ENCODE measurements at regions not wholly inside any gene's neighbourhood (a gene's known extent, or its start where the extent isn't known, plus 50 kb on each side); places are given as distances from the start of the nearest gene placed in this dataset.
"Not testable (repeated sequence)": the region's sequence is repeated elsewhere in the genome, so short reads cannot be mapped to it uniquely, and the experiment has no call there.

DNA sequence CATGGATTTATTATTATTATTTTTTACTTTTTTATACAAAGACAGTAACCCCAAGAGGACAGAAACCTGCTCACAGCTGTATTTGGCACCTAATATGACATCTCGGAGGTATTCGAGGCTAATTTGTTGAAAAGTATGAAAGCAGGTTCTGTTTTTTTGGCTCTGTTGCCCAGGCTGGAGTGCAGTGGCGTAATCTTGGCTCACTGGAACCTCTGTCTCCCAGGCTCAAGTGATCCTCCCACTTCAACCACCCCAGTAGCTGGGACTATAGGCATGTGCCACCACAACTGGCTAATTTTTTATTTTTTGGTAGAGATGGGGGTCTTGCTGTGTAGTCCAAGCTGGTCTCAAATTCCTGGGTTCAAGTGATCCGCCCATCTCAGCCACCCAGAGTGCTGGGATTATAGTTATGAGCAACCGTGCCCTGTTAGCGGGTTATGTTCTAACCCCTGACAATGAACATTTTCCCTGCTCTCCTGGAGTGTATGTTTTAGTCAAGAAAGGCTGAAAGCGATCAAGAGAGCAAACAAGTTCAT lies 53.7 kb upstream of the ZNF217 start:
- no peaks in the 10 kb centered on the region for H3K36me3 Mint-ChIP-seq (ENCODE audit: insufficient read depth)
- no peak for DNase-seq (ENCODE audit: low spot score, unreplicated experiment)
- H3K4me1 Mint-ChIP-seq (ENCODE audit: low read depth), result peaks cover 17% of the 10 kb centered on the region
- no peak overlapping the region for H3K4me3 Mint-ChIP-seq (ENCODE audit: low read depth)
- TF ChIP-seq CTCF (IDR thresholded peaks at IDR 0.05; ENCODE audit: unreplicated experiment), result no peak
- H3K27me3 Mint-ChIP-seq, result no peaks in the 10 kb centered on the region
- no peaks in the 10 kb centered on the region for H3K9me3 Mint-ChIP-seq (ENCODE audit: low read depth)
- no peak overlapping the region for H3K27ac Mint-ChIP-seq

DNA sequence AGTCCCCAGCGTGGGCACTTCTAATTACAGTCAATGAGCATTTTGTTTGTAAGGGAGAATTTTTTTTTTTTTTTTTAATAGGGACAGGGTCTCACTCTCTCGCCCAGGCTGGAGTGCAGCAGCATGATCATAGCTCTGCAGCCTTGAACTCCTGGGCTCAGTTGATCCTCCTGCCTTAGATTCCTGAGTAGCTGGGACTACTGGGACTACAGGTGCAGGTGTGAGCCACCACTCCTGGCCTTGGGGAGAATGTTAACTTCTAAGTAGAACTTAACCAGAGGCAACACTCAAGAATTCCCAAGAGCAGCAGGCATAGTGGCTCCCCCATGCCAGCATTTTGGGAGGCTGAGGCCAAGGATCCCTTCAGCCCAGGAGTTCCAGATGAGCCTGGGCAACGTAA lies 52.9 kb upstream of the ZNF217 start:
- DNase-seq (ENCODE audit: low spot score, unreplicated experiment), result no peak
- H3K36me3 Mint-ChIP-seq (ENCODE audit: insufficient read depth), result no peaks in the 10 kb centered on the region
- H3K9me3 Mint-ChIP-seq (ENCODE audit: low read depth), result no peaks in the 10 kb centered on the region
- TF ChIP-seq CTCF (IDR thresholded peaks at IDR 0.05; ENCODE audit: unreplicated experiment), result no peak
- peaks cover 10% of the 10 kb centered on the region for H3K4me1 Mint-ChIP-seq (ENCODE audit: low read depth)
- H3K4me3 Mint-ChIP-seq (ENCODE audit: low read depth), result no peak overlapping the region
- H3K27ac Mint-ChIP-seq, result no peak overlapping the region
- H3K27me3 Mint-ChIP-seq, result no peaks in the 10 kb centered on the region

DNA sequence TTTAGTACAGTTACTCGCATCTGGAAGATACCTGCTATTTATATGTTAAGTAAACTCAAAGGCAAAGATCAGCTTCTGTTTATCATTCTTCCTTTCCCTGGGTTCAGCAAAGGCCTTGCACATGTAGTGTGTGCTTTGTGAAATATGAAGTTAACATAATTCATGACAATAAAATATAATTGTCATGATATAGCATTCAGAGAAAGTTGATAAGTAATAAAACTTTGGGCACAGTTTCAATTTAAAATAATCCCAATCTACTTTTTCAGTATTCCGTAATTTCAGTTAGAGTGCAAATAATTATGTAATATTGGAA lies 51.9 kb upstream of the ZNF217 start:
- H3K27ac Mint-ChIP-seq, result no peak overlapping the region

DNA sequence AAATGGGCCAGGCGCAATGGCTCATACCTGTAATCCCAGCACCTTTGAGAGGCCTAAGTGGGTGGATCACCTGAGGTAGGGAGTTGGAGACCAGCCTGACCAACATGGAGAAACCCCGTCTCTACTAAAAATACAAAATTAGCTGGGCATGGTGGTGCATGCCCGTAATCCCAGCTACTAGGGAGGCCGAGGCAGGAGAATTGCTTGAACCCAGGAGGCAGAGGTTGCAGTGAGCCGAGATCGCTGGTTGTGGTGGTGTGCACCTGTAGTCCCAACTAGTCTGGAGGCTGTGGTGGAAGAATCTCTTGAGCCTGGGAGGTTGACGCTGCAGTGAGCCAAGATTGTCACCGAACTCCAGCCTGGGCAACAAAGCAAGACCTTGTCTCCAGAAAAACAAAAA lies 50.5 kb upstream of the ZNF217 start:
- not testable (repeated sequence) for DNase-seq (ENCODE audit: low spot score, unreplicated experiment); H3K27ac Mint-ChIP-seq; H3K9me3 Mint-ChIP-seq (ENCODE audit: low read depth); H3K4me1 Mint-ChIP-seq (ENCODE audit: low read depth); H3K36me3 Mint-ChIP-seq (ENCODE audit: insufficient read depth); H3K4me3 Mint-ChIP-seq (ENCODE audit: low read depth); H3K27me3 Mint-ChIP-seq

More for the DNA sequence above, 51.9 kb upstream of the ZNF217 start:
- no peak overlapping the region for H3K4me3 Mint-ChIP-seq (ENCODE audit: low read depth)
- no peak for TF ChIP-seq CTCF (IDR thresholded peaks at IDR 0.05; ENCODE audit: unreplicated experiment)
- H3K36me3 Mint-ChIP-seq (ENCODE audit: insufficient read depth), result no peaks in the 10 kb centered on the region
- H3K4me1 Mint-ChIP-seq (ENCODE audit: low read depth), result peaks cover 10% of the 10 kb centered on the region
- no peak for DNase-seq (ENCODE audit: low spot score, unreplicated experiment)
- H3K9me3 Mint-ChIP-seq (ENCODE audit: low read depth), result no peaks in the 10 kb centered on the region
- no peaks in the 10 kb centered on the region for H3K27me3 Mint-ChIP-seq

All from progenitor cell of endocrine pancreas (in vitro differentiated cells).